Brain microvascular endothelial cell (primary cell): ENCODE measurements at regions not wholly inside any gene's neighbourhood (a gene's known extent, or its start where the extent isn't known, plus 50 kb on each side); places are given as distances from the start of the nearest gene placed in this dataset.
A peak's percentile ranks its signal among the peaks of the same experiment; 100 is the strongest.

Experiments used
- DNase-seq: peaks from one replicate; pipeline ENCODE4 v3.0.0-alpha.2; 2020
- H3K27ac ChIP-seq: fragments of 250-450 bp; sonication (Bioruptor Pico); 2 replicates; pipeline ENCODE4 v1.5.1; 2020; ENCODE audit warnings: mild to moderate bottlenecking, moderate library complexity
- H3K27me3 ChIP-seq: fragments of 250-450 bp; sonication (Bioruptor Pico); replicated peaks from 2 replicates; pipeline ENCODE4 v1.5.1; 2020; ENCODE audit warnings: mild to moderate bottlenecking
- H3K36me3 ChIP-seq: fragments of 250-450 bp; sonication (Bioruptor Pico); replicated peaks from 2 replicates; pipeline ENCODE4 v1.5.1; 2020; ENCODE audit warnings: mild to moderate bottlenecking
- H3K4me3 ChIP-seq: 2 replicates; pipeline ENCODE4 v1.5.1; 2011; ENCODE audit warnings: low read depth, mild to moderate bottlenecking, control low read depth, low read length, moderate library complexity
- in situ Hi-C: cut with HindIII; loops from 2 replicates; pipeline ENCODE4 v1.10.0; 2017; ENCODE audit warnings: low sequenced_read_pairs, low pct_ligation_motif_present
- TF ChIP-seq, protein P1 (sequence below): IDR thresholded peaks from 2 replicates; pipeline ENCODE4 v1.5.1; 2011; ENCODE audit warnings: low read depth, mild to moderate bottlenecking, moderate library complexity, low read length, control low read depth, inconsistent platforms; ENCODE audit errors: missing control alignments

DNA sequence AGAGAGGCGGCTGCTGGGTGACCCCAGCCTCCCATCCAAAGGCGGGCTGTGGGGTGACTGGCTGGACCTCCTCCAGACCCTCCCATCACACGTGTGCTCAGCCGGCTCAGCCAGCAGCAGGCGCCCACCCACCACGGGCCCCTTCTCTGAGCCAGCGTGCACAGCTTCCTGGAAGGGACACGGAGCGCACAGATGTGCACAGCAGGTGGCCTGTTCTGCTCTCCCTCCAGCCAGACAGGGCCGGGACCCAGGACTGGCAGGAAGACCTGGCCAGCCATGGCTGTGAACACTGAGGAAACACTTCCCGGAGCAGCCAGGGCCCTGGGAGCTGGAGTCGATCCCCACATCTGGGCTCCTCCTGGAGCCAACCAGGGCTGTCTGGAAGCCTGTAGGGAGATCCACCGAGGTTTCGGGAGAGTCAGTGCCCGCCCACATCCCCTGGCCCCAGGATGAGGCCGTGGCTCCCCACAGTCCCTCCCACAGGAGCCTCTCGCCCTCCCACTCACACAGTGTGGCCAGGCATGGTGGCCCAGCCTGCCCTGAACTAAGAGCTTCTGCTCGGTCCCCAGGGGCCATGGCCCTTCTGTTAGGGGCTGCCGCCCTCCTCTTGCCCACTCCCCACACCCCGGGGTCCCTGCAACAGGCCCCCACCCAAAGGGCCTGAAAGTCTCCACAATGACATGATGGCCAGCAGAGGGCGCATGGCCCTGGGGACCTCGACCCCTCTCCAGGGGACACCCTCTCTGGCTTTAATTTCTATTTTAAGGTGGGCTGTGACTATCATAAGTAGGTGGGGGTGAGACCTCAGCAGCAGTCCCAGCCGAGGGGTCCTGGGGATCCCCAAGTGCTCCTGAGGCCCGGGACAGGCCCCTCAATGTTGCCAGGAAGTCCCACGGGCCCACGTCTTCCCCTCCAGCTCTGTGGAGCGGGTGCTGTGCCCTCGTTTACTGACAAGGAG, 90.6 kb upstream of the FGF3 start:
- TF ChIP-seq, protein P1, sequence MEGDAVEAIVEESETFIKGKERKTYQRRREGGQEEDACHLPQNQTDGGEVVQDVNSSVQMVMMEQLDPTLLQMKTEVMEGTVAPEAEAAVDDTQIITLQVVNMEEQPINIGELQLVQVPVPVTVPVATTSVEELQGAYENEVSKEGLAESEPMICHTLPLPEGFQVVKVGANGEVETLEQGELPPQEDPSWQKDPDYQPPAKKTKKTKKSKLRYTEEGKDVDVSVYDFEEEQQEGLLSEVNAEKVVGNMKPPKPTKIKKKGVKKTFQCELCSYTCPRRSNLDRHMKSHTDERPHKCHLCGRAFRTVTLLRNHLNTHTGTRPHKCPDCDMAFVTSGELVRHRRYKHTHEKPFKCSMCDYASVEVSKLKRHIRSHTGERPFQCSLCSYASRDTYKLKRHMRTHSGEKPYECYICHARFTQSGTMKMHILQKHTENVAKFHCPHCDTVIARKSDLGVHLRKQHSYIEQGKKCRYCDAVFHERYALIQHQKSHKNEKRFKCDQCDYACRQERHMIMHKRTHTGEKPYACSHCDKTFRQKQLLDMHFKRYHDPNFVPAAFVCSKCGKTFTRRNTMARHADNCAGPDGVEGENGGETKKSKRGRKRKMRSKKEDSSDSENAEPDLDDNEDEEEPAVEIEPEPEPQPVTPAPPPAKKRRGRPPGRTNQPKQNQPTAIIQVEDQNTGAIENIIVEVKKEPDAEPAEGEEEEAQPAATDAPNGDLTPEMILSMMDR: peak; percentile 82
- H3K27ac ChIP-seq: no peak overlapping the region
- no peaks in the 10 kb centered on the region for H3K36me3 ChIP-seq
- H3K4me3 ChIP-seq: no peak overlapping the region
- in situ Hi-C loops: loop anchor here (25.0 kb wide), 1 partner anchor 277 kb away; no protein-coding TSS in a partner anchor
- peaks cover 11% of the 10 kb centered on the region for H3K27me3 ChIP-seq
- no peak for DNase-seq

DNA sequence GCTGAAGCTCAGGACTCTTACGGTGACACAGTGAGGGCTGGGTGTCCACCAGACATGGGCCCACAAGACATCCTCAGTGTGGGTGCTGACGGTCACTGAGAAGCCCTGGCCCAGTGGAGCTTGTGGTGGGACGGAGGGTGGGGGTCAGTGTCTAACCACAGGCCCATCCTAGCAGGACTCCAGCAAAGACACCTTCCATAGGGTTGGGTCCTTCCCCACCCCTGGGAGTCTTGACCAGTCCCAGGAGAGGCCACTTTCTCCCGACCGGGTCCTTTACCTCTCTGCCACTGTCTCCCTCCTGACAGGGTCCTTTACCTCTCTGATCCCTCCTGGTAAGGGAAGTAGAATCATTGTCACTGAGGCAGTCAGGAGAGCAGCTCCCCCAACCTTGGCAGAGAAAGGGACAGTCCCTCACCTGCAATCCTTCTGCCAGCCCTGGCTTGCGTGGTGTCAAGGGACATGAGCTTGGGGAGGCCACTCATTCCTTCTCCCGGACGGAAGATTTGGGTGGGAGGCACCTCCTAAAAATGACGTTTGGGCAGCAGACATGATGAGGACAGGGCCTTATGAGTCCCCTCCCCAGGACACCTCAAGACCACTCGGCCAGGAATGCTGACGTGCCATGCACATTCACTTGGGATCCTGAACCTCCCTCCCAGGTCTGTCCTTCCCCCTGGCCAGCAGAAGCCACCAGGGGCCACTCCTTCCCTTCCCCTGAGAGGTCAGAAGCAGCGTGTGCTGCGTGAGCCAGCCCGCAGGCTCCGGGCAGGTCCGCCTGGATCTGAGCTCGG, 91.5 kb upstream of the FGF3 start:
- DNase-seq: no peak
- H3K27me3 ChIP-seq: peaks cover 11% of the 10 kb centered on the region
- no peaks in the 10 kb centered on the region for H3K36me3 ChIP-seq
- no peak overlapping the region for H3K27ac ChIP-seq
- in situ Hi-C loops: loop anchor here (25.0 kb wide), 1 partner anchor 277 kb away; no protein-coding TSS in a partner anchor
- no peak overlapping the region for H3K4me3 ChIP-seq
- TF ChIP-seq, protein P1: no peak

DNA sequence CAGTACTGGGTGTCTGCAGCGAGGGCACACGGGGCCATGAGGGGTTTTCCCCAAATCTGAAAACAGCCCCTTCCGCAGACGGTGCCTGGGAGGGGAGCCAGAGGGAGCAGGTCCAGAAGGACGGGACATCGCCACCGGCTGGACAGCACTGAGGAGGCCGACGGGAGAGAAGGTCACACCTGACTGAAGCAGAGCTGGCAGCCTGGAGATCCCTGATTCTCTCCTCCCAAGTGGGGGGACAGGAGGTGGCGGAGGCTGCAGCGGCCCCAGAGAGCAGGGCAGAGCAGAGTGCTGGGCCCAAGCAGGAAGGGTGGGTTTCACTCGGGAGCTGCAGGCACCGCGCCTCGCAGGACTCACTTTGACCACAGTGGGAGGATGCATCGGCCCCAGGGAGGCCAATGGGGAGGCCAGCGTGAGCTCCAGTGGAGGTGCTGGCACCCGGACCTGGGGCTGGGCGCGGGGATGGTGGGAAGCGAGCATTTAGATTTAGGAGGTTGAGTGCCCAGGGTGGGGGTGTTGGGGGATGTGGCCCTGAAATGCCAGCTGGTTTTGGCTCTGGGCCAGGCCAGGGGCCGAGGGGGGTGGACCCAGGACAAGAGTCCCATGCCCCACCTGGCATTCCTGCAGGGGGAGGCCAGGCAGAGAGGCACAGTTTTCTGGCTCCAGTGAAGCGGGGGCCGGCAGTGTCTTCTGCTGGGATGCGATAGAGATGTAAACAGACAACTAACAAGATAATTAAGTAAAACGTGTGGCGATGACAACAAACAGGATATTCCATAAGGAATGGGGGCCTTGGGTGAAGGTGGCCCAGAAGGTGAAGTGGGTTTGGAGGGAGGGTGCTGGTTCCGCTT, 92.3 kb upstream of the FGF3 start:
- in situ Hi-C loops: loop anchor here (25.0 kb wide), 1 partner anchor 276 kb away; no protein-coding TSS in a partner anchor
- Histone ChIP-seq H3K27me3 (peaks cover 11% of the 10 kb centered on the region), H3K27ac (no peak overlapping the region), H3K36me3 (no peaks in the 10 kb centered on the region), H3K4me3 (no peak overlapping the region)
- no peak for DNase-seq
- TF ChIP-seq, protein P1: no peak

DNA sequence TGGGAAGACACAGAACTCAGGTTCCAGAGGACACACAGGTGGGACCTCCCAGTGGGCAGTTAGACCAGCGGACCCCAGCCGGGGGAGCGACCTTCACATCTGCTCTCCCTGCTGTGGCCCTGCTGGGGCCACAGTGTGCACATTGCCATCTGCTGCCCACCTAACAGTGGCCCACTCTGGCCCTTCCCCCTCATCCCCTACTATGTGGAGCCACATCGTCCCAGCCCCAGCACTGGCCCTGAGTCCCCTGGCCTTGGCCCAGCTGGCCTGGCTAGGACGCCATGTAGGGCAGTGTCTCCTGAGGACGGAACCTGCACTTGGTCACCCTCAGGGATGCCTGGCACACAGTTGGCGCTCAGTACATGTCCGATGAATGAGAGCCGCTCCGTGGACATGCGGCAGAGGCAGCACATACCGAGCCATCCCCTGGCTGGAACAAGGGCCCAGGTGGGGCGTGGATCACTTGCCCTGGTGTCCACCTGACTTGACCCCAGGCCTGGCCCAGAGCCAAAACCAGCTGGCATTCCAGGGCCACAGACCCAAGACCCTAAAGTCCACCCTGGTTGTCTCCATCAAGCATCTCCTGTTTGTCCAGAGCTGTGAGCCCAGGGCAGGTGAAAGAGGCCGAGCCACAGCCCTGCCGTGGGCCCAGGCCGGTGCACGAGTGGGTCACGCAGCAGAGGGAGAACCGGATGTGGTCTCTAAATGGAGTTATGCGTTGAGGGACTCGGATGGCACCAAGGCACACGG, 93.1 kb upstream of the FGF3 start:
- no peak overlapping the region for H3K4me3 ChIP-seq
- in situ Hi-C loops: loop anchor here (25.0 kb wide), 1 partner anchor 275 kb away; no protein-coding TSS in a partner anchor
- H3K27ac ChIP-seq: no peak overlapping the region
- no peaks in the 10 kb centered on the region for H3K36me3 ChIP-seq
- peaks cover 11% of the 10 kb centered on the region for H3K27me3 ChIP-seq
- TF ChIP-seq, protein P1: no peak
- DNase-seq: no peak
